K562 (cell line): ENCODE measurements at regions not wholly inside any gene's neighbourhood (a gene's known extent, or its start where the extent isn't known, plus 50 kb on each side); places are given as distances from the start of the nearest gene placed in this dataset.

Experiments
- ATAC-seq: fragments of 200-7000 bp; cut with Tn5 transposase; 3 replicates; pipeline ENCODE4 v1.9.1; 2020; ENCODE audit warnings: moderate library complexity
- BruUV-seq: library from RNA; stranded (reverse); fragments of 400-500 nt; replicated peaks from 2 replicates; lab custom pipeline; 2021; lab: Mats Ljungman, UMichigan
- CTCF ChIA-PET: fragments of 300-600 bp; formaldehyde crosslinking; extraction: SDS; loops from one replicate; lab custom pipeline; 2021; ENCODE audit warnings: low intra/inter-chr PET ratio; lab: Yijun Ruan, JAX
- POLR2A ChIA-PET: fragments of 300-600, 350-650 bp; sonication (Branson Sonifier 250); formaldehyde crosslinking; extraction: SDS; loops from one replicate; lab custom pipeline; 2021; ENCODE audit warnings: antibody characterized with exemption, inconsistent platforms; lab: Yijun Ruan, JAX
- DNase-seq, 4 experiments: peaks; one replicate each; pipeline versions ENCODE4 v3.0.0 to v3.0.0-alpha.2; 2011 to 2018; ENCODE audit warnings: low spot score in 3 of 4, mixed read lengths in 3 of 4; ENCODE audit errors: extremely low read depth in 1 of 4
- FAIRE-seq: peaks from 2 replicates; lab custom pipeline; 2011; peaks lifted over from hg19 to GRCh38; lab: Jason Lieb, UNC
- H2AFZ ChIP-seq: 2 replicates; pipeline ENCODE4 v1.6.0; 2011; ENCODE audit warnings: low read depth, low read length, control low read depth, inconsistent platforms
- H3K27ac ChIP-seq: fragments of 200-600 bp; 3 replicates; pipeline ENCODE4 v1.8.0; 2011; ENCODE audit warnings: low read depth, mild to moderate bottlenecking, control low read depth, inconsistent platforms, low read length, moderate library complexity, mixed read lengths; ENCODE audit errors: extremely low read depth
- H3K27me3 ChIP-seq, 2 experiments: fragments of 300-600 bp in 1 of 2; 2 replicates in 1 of 2; 3 replicates in 1 of 2; pipeline versions ENCODE4 v1.6.0 to v1.8.0; 2011; ENCODE audit warnings: inconsistent platforms in 2 of 2, low read length in 2 of 2, mild to moderate bottlenecking in 1 of 2, mixed read lengths in 1 of 2, moderate library complexity in 1 of 2; ENCODE audit not compliant: control insufficient read depth in 2 of 2, insufficient read depth in 2 of 2
- H3K36me3 ChIP-seq: fragments of 300-600 bp; 3 replicates; pipeline ENCODE4 v1.8.0; 2011; ENCODE audit warnings: mild to moderate bottlenecking, low read length, inconsistent platforms; ENCODE audit not compliant: control insufficient read depth, insufficient read depth
- H3K4me1 ChIP-seq, 2 experiments: fragments of 200-600 bp in 1 of 2; replicated peaks in 1 of 2; 2 replicates in 1 of 2; 3 replicates in 1 of 2; pipeline versions ENCODE4 v1.5.1 to v1.8.0; 2011; ENCODE audit warnings: inconsistent platforms in 2 of 2, low read length in 2 of 2, mild to moderate bottlenecking in 1 of 2, mixed read lengths in 1 of 2, moderate library complexity in 1 of 2; ENCODE audit not compliant: control insufficient read depth in 2 of 2, insufficient read depth in 2 of 2
- H3K4me2 ChIP-seq: 2 replicates; pipeline ENCODE4 v1.6.1; 2011; ENCODE audit warnings: low read length, control low read depth, inconsistent platforms, mixed read lengths; ENCODE audit not compliant: insufficient read depth
- H3K4me3 ChIP-seq: fragments of 200-600 bp; sonication (generic), shearing (Covaris generic); 2 replicates; pipeline ENCODE4 v1.5.1; 2016; ENCODE audit warnings: control low read depth, inconsistent platforms
- H3K79me2 ChIP-seq: fragments of 200-600 bp; 3 replicates; pipeline ENCODE4 v1.8.0; 2011; ENCODE audit warnings: low read length, inconsistent platforms; ENCODE audit not compliant: control insufficient read depth, insufficient read depth
- H3K9ac ChIP-seq, 2 experiments: 2 replicates each; pipeline versions ENCODE4 v1.6.0 to v1.6.1; 2011; ENCODE audit warnings: low read depth in 2 of 2, low read length in 2 of 2, control low read depth in 1 of 2, inconsistent platforms in 1 of 2, mild to moderate bottlenecking in 1 of 2, mixed read lengths in 1 of 2; ENCODE audit not compliant: insufficient read depth in 1 of 2
- H3K9me1 ChIP-seq: one replicate; pipeline ENCODE4 v1.6.0; 2011; ENCODE audit warnings: inconsistent platforms, mild to moderate bottlenecking, low read length, moderate library complexity; ENCODE audit not compliant: control insufficient read depth, insufficient read depth
- H3K9me3 ChIP-seq: replicated peaks from 2 replicates; pipeline ENCODE4 v1.5.1; 2011; ENCODE audit warnings: low read depth, low read length, inconsistent platforms; ENCODE audit not compliant: control insufficient read depth, insufficient read depth
- H4K20me1 ChIP-seq: replicated peaks from 2 replicates; pipeline ENCODE4 v1.6.1; 2011; ENCODE audit warnings: low read length, inconsistent platforms, mixed read lengths; ENCODE audit not compliant: control insufficient read depth, insufficient read depth
- ATF7 ChIP-seq: fragments of 450-650 bp; IDR thresholded peaks from 2 replicates; pipeline ENCODE4 v1.7.1; 2014; ENCODE audit warnings: mild to moderate bottlenecking, moderate library complexity
- EZH2 ChIP-seq: IDR thresholded peaks from 2 replicates; pipeline ENCODE4 v1.6.1; 2012; ENCODE audit warnings: low read depth, mild to moderate bottlenecking, inconsistent platforms, low read length, borderline replicate concordance
- FOXJ3 ChIP-seq: sonication (generic); formaldehyde crosslinking; IDR thresholded peaks from 2 replicates; pipeline ENCODE4 v1.4.0; 2020; ENCODE audit warnings: mild to moderate bottlenecking, missing genetic modification reagents
- NCOA1 ChIP-seq: fragments of 450-650 bp; IDR thresholded peaks from 2 replicates; pipeline ENCODE4 v1.6.1; 2016; ENCODE audit warnings: low read depth
- NFYB ChIP-seq: IDR thresholded peaks from 2 replicates; pipeline ENCODE4 v1.6.1; 2011; ENCODE audit warnings: mild to moderate bottlenecking, moderate library complexity; ENCODE audit not compliant: insufficient read length; ENCODE audit errors: extremely low read depth
- ZFX ChIP-seq: sonication (generic); formaldehyde crosslinking; IDR thresholded peaks from 2 replicates; pipeline ENCODE4 v1.8.0; 2022; ENCODE audit warnings: mild to moderate bottlenecking, missing genetic modification reagents, moderate library complexity
- ZNF12 ChIP-seq: sonication (generic); formaldehyde crosslinking; IDR thresholded peaks from 2 replicates; pipeline ENCODE4 v1.4.0; 2020; ENCODE audit warnings: mild to moderate bottlenecking, missing genetic modification reagents
- ZNF165 ChIP-seq: fragments of 250-450 bp; sonication (Bioruptor Pico); IDR thresholded peaks from 2 replicates; pipeline ENCODE4 v1.4.0; 2020; ENCODE audit warnings: borderline replicate concordance
- ZNF77 ChIP-seq: fragments of 250-450 bp; sonication (Bioruptor Pico); IDR thresholded peaks from 2 replicates; pipeline ENCODE4 v1.5.0; 2020
- WGBS: fragments of 100-300 bp; shearing (Covaris generic); methylation state at CpG from one replicate; pipeline ENCODE4 v1.1.6; 2016; ENCODE audit warnings: low coverage, mixed read lengths; ENCODE audit not compliant: insufficient coverage; ENCODE audit errors: missing lambda C conversion rate; 5-methylcytosine and 5-hydroxymethylcytosine counted together
- in situ Hi-C: fragments of 300-500 bp; cut with MboI; formaldehyde crosslinking; loops from 4 replicates; pipeline ENCODE4 v1.15.0; 2018; ENCODE audit warnings: inconsistent platforms, mixed read lengths
- intact Hi-C: fragments of 100-400 bp; cut with micrococcal nuclease; formaldehyde crosslinking; loops from 2 replicates; pipeline ENCODE4 v1.14.2; 2022
- TF ChIP-seq, protein P1 (sequence below): conservative IDR thresholded peaks from 2 replicates; pipeline ENCODE4 v1.6.1; 2011; ENCODE audit warnings: low read depth, mild to moderate bottlenecking, low read length; ENCODE audit not compliant: control insufficient read depth
- TF ChIP-seq, protein P2 (sequence below): fragments of 200-600 bp; sonication (generic); IDR thresholded peaks from one replicate; pipeline ENCODE4 v1.6.1; 2012; ENCODE audit warnings: mild to moderate bottlenecking, low read depth, low read length, inconsistent platforms

DNA sequence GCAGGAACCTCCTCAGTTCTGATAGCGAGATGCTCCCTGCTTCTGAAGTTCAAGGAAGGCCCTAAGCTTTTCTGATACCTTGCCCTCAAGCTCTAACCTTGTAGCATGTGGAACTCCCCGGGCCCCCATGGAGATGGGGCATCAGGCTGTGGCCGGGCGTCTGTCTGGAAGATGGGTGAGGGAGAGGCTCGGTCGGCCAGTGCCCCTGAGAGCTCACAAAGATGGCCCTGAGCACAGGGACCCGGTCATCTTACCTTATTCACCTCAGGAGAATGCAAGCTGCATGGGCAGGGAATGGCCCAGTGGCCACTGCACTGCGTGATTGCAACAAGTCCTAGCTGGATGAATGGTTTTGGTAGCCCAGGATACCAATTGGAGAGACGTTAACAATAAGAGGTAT is 830.3 kb downstream of the TBC1D22A start:
- Histone ChIP-seq H3K9ac (no peak overlapping the region), H4K20me1 (no peaks in the 10 kb centered on the region; the same call in 1 of the 2 replicates), H3K9me3 (no peaks in the 10 kb centered on the region), H2AFZ (no peak overlapping the region), H3K27ac (no peak overlapping the region), H3K4me3 (no peak overlapping the region), H3K4me2 (no peak overlapping the region), H3K4me1 (no peaks in the 10 kb centered on the region), H3K79me2 (no peaks in the 10 kb centered on the region), H3K27me3 (peaks cover 15 to 45% of the 10 kb centered on the region in 2 experiments; a peak in 4 of 5 replicates), H3K9me1 (no peaks in the 10 kb centered on the region), H3K36me3 (no peaks in the 10 kb centered on the region)
- TF ChIP-seq, protein P1, sequence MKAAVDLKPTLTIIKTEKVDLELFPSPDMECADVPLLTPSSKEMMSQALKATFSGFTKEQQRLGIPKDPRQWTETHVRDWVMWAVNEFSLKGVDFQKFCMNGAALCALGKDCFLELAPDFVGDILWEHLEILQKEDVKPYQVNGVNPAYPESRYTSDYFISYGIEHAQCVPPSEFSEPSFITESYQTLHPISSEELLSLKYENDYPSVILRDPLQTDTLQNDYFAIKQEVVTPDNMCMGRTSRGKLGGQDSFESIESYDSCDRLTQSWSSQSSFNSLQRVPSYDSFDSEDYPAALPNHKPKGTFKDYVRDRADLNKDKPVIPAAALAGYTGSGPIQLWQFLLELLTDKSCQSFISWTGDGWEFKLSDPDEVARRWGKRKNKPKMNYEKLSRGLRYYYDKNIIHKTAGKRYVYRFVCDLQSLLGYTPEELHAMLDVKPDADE: no peak
- TF ChIP-seq FOXJ3 (no peak), NFYB (no peak), EZH2 (no peak), ZNF165 (no peak), ZFX (CRISPR knock-in tag) (no peak), ZNF12 (CRISPR knock-in tag) (no peak), NCOA1 (no peak), ATF7 (no peak), ZNF77 (CRISPR knock-in tag) (no peak)
- TF ChIP-seq, protein P2, sequence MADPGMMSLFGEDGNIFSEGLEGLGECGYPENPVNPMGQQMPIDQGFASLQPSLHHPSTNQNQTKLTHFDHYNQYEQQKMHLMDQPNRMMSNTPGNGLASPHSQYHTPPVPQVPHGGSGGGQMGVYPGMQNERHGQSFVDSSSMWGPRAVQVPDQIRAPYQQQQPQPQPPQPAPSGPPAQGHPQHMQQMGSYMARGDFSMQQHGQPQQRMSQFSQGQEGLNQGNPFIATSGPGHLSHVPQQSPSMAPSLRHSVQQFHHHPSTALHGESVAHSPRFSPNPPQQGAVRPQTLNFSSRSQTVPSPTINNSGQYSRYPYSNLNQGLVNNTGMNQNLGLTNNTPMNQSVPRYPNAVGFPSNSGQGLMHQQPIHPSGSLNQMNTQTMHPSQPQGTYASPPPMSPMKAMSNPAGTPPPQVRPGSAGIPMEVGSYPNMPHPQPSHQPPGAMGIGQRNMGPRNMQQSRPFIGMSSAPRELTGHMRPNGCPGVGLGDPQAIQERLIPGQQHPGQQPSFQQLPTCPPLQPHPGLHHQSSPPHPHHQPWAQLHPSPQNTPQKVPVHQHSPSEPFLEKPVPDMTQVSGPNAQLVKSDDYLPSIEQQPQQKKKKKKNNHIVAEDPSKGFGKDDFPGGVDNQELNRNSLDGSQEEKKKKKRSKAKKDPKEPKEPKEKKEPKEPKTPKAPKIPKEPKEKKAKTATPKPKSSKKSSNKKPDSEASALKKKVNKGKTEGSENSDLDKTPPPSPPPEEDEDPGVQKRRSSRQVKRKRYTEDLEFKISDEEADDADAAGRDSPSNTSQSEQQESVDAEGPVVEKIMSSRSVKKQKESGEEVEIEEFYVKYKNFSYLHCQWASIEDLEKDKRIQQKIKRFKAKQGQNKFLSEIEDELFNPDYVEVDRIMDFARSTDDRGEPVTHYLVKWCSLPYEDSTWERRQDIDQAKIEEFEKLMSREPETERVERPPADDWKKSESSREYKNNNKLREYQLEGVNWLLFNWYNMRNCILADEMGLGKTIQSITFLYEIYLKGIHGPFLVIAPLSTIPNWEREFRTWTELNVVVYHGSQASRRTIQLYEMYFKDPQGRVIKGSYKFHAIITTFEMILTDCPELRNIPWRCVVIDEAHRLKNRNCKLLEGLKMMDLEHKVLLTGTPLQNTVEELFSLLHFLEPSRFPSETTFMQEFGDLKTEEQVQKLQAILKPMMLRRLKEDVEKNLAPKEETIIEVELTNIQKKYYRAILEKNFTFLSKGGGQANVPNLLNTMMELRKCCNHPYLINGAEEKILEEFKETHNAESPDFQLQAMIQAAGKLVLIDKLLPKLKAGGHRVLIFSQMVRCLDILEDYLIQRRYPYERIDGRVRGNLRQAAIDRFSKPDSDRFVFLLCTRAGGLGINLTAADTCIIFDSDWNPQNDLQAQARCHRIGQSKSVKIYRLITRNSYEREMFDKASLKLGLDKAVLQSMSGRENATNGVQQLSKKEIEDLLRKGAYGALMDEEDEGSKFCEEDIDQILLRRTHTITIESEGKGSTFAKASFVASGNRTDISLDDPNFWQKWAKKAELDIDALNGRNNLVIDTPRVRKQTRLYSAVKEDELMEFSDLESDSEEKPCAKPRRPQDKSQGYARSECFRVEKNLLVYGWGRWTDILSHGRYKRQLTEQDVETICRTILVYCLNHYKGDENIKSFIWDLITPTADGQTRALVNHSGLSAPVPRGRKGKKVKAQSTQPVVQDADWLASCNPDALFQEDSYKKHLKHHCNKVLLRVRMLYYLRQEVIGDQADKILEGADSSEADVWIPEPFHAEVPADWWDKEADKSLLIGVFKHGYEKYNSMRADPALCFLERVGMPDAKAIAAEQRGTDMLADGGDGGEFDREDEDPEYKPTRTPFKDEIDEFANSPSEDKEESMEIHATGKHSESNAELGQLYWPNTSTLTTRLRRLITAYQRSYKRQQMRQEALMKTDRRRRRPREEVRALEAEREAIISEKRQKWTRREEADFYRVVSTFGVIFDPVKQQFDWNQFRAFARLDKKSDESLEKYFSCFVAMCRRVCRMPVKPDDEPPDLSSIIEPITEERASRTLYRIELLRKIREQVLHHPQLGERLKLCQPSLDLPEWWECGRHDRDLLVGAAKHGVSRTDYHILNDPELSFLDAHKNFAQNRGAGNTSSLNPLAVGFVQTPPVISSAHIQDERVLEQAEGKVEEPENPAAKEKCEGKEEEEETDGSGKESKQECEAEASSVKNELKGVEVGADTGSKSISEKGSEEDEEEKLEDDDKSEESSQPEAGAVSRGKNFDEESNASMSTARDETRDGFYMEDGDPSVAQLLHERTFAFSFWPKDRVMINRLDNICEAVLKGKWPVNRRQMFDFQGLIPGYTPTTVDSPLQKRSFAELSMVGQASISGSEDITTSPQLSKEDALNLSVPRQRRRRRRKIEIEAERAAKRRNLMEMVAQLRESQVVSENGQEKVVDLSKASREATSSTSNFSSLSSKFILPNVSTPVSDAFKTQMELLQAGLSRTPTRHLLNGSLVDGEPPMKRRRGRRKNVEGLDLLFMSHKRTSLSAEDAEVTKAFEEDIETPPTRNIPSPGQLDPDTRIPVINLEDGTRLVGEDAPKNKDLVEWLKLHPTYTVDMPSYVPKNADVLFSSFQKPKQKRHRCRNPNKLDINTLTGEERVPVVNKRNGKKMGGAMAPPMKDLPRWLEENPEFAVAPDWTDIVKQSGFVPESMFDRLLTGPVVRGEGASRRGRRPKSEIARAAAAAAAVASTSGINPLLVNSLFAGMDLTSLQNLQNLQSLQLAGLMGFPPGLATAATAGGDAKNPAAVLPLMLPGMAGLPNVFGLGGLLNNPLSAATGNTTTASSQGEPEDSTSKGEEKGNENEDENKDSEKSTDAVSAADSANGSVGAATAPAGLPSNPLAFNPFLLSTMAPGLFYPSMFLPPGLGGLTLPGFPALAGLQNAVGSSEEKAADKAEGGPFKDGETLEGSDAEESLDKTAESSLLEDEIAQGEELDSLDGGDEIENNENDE: no peak
- POLR2A ChIA-PET: interaction anchor here (0.6 kb wide), 1 partner anchor 10 kb away, joined by 3 read pairs; no protein-coding TSS in a partner anchor
- ATAC-seq: no peak
- CTCF ChIA-PET: no interaction called here
- DNase-seq: no peak
- in situ Hi-C loops (loop anchor here (25.0 kb wide), 1 partner anchor 895 kb away; a partner anchor contains a TSS), intact Hi-C loops (no loop called here)
- BruUV-seq: no TSS peak
- 0% methylated on average over 5 of the region's 9 CpGs for WGBS
- FAIRE-seq: no peak
